Neuron (in vitro differentiated cells): ENCODE measurements at regions not wholly inside any gene's neighbourhood (a gene's known extent, or its start where the extent isn't known, plus 50 kb on each side); places are given as distances from the start of the nearest gene placed in this dataset.
"Not testable (repeated sequence)": the region's sequence is repeated elsewhere in the genome, so short reads cannot be mapped to it uniquely, and the experiment has no call there.

Source experiments
- H2AFZ ChIP-seq: one replicate; pipeline ENCODE4 v1.6.1; 2013; ENCODE audit warnings: low read depth, mild to moderate bottlenecking, inconsistent platforms, low read length, moderate library complexity
- H3K27me3 ChIP-seq: one replicate; pipeline ENCODE4 v1.6.1; 2013; ENCODE audit warnings: low read length; ENCODE audit not compliant: insufficient read depth
- H3K36me3 ChIP-seq: one replicate; pipeline ENCODE4 v1.6.1; 2013; ENCODE audit warnings: low read length; ENCODE audit not compliant: insufficient read depth
- H3K4me1 ChIP-seq: one replicate; pipeline ENCODE4 v1.6.1; 2013; ENCODE audit warnings: low read length; ENCODE audit not compliant: insufficient read depth
- H3K4me3 ChIP-seq: 2 replicates; pipeline ENCODE4 v1.5.1; 2013; ENCODE audit warnings: mild to moderate bottlenecking, low read length, moderate library complexity
- H3K9me3 ChIP-seq: one replicate; pipeline ENCODE4 v1.6.1; 2013; ENCODE audit warnings: low read length

- Histone ChIP-seq H2AFZ (no peak overlapping the region), H3K36me3 (no peaks in the 10 kb centered on the region), H3K4me3 (no peak overlapping the region), H3K27me3 (no peaks in the 10 kb centered on the region), H3K4me1 (no peaks in the 10 kb centered on the region), H3K9me3 (no peaks in the 10 kb centered on the region)
These were observed 423.5 kb upstream of the RGMB start for GRCh38 chr5:98349990-98350365.

GRCh38 chr5:98354922-98355321, 418.5 kb upstream of the RGMB start:
- H3K36me3 ChIP-seq: no peaks in the 10 kb centered on the region
- no peak overlapping the region for H2AFZ ChIP-seq
- no peaks in the 10 kb centered on the region for H3K4me1 ChIP-seq
- no peak overlapping the region for H3K4me3 ChIP-seq
- no peaks in the 10 kb centered on the region for H3K27me3 ChIP-seq
- H3K9me3 ChIP-seq: peaks cover 5% of the 10 kb centered on the region

GRCh38 chr5:98360548-98360947, 412.9 kb upstream of the RGMB start:
- H3K4me3 ChIP-seq: no peak overlapping the region
- H3K36me3 ChIP-seq: no peaks in the 10 kb centered on the region
- no peaks in the 10 kb centered on the region for H3K4me1 ChIP-seq
- peaks cover 14% of the 10 kb centered on the region for H3K9me3 ChIP-seq
- no peak overlapping the region for H2AFZ ChIP-seq
- H3K27me3 ChIP-seq: no peaks in the 10 kb centered on the region

- Histone ChIP-seq H3K4me1 (peaks cover 2% of the 10 kb centered on the region), H3K27me3 (no peaks in the 10 kb centered on the region), H3K4me3 (no peak overlapping the region), H3K9me3 (peaks cover 14% of the 10 kb centered on the region), H2AFZ (no peak overlapping the region), H3K36me3 (no peaks in the 10 kb centered on the region)
These were observed 410.3 kb upstream of the RGMB start for GRCh38 chr5:98363157-98363556.

- Histone ChIP-seq H3K4me3 (no peak overlapping the region), H3K27me3 (no peaks in the 10 kb centered on the region), H3K9me3 (peaks cover 9% of the 10 kb centered on the region), H3K4me1 (peaks cover 2% of the 10 kb centered on the region), H2AFZ (no peak overlapping the region), H3K36me3 (no peaks in the 10 kb centered on the region)
These were observed 408.9 kb upstream of the RGMB start for GRCh38 chr5:98364549-98364948.

GRCh38 chr5:98365126-98365525, 408.3 kb upstream of the RGMB start:
- no peaks in the 10 kb centered on the region for H3K36me3 ChIP-seq
- no peak overlapping the region for H3K4me3 ChIP-seq
- H3K9me3 ChIP-seq: peaks cover 7% of the 10 kb centered on the region
- no peaks in the 10 kb centered on the region for H3K27me3 ChIP-seq
- no peak overlapping the region for H2AFZ ChIP-seq
- peaks cover 2% of the 10 kb centered on the region for H3K4me1 ChIP-seq

- Histone ChIP-seq H3K27me3 (no peaks in the 10 kb centered on the region), H3K36me3 (no peaks in the 10 kb centered on the region), H3K4me1 (peaks cover 2% of the 10 kb centered on the region), H3K4me3 (no peak overlapping the region), H3K9me3 (no peaks in the 10 kb centered on the region), H2AFZ (no peak overlapping the region)
These were observed 405.3 kb upstream of the RGMB start for GRCh38 chr5:98368141-98368540.

- Histone ChIP-seq H3K4me1 (peaks cover 12% of the 10 kb centered on the region), H3K9me3 (no peaks in the 10 kb centered on the region), H3K36me3 (no peaks in the 10 kb centered on the region), H2AFZ (no peak overlapping the region), H3K27me3 (no peaks in the 10 kb centered on the region), H3K4me3 (no peak overlapping the region)
These were observed 401.1 kb upstream of the RGMB start for GRCh38 chr5:98372351-98372750.

- no peaks in the 10 kb centered on the region for H3K4me1 ChIP-seq
- no peak overlapping the region for H3K4me3 ChIP-seq
- H3K9me3 ChIP-seq: no peaks in the 10 kb centered on the region
- H3K36me3 ChIP-seq: no peaks in the 10 kb centered on the region
- H3K27me3 ChIP-seq: no peaks in the 10 kb centered on the region
- no peak overlapping the region for H2AFZ ChIP-seq
These were observed 381.4 kb upstream of the RGMB start for GRCh38 chr5:98391921-98392625.

GRCh38 chr5:98393205-98393604, 380.3 kb upstream of the RGMB start:
- H3K4me3 ChIP-seq, H3K4me1 ChIP-seq, H3K27me3 ChIP-seq, H3K9me3 ChIP-seq, H3K36me3 ChIP-seq, H2AFZ ChIP-seq: not testable (repeated sequence)

- H3K27me3 ChIP-seq: no peaks in the 10 kb centered on the region
- no peak overlapping the region for H3K4me3 ChIP-seq
- H3K4me1 ChIP-seq: no peaks in the 10 kb centered on the region
- no peaks in the 10 kb centered on the region for H3K36me3 ChIP-seq
- H2AFZ ChIP-seq: no peak overlapping the region
- no peaks in the 10 kb centered on the region for H3K9me3 ChIP-seq
These were observed 376.4 kb upstream of the RGMB start for GRCh38 chr5:98397081-98397480.

- Histone ChIP-seq H3K9me3 (no peaks in the 10 kb centered on the region), H3K27me3 (no peaks in the 10 kb centered on the region), H2AFZ (no peak overlapping the region), H3K36me3 (no peaks in the 10 kb centered on the region), H3K4me1 (no peaks in the 10 kb centered on the region), H3K4me3 (no peak overlapping the region)
These were observed 375.0 kb upstream of the RGMB start for GRCh38 chr5:98398465-98398864.

- no peaks in the 10 kb centered on the region for H3K27me3 ChIP-seq
- no peaks in the 10 kb centered on the region for H3K36me3 ChIP-seq
These were observed 371.8 kb upstream of the RGMB start for GRCh38 chr5:98401656-98402055.

GRCh38 chr5:98402130-98402529, 371.3 kb upstream of the RGMB start:
- Histone ChIP-seq H3K4me3 (no peak overlapping the region), H3K9me3 (peaks cover 2% of the 10 kb centered on the region)

More at GRCh38 chr5:98401656-98402055, 371.8 kb upstream of the RGMB start:
- no peak overlapping the region for H2AFZ ChIP-seq
- no peaks in the 10 kb centered on the region for H3K4me1 ChIP-seq
- H3K9me3 ChIP-seq: peaks cover 2% of the 10 kb centered on the region
- H3K4me3 ChIP-seq: no peak overlapping the region

More at GRCh38 chr5:98402130-98402529, 371.3 kb upstream of the RGMB start:
- H3K4me1 ChIP-seq: no peaks in the 10 kb centered on the region
- no peaks in the 10 kb centered on the region for H3K36me3 ChIP-seq
- H3K27me3 ChIP-seq: no peaks in the 10 kb centered on the region
- no peak overlapping the region for H2AFZ ChIP-seq
